HK-2 (cell line): ENCODE measurements at regions not wholly inside any gene's neighbourhood (a gene's known extent, or its start where the extent isn't known, plus 50 kb on each side); places are given as distances from the start of the nearest gene placed in this dataset.

Experiments used
- DNase-seq: peaks from one replicate; pipeline ENCODE4 v3.0.0-alpha.2; 2018; ENCODE audit not compliant: unreplicated experiment

GRCh38 chr12:92554158-92555073 lies 148.4 kb upstream of the PLEKHG7 start:
- DNase-seq, result no peak

DNA sequence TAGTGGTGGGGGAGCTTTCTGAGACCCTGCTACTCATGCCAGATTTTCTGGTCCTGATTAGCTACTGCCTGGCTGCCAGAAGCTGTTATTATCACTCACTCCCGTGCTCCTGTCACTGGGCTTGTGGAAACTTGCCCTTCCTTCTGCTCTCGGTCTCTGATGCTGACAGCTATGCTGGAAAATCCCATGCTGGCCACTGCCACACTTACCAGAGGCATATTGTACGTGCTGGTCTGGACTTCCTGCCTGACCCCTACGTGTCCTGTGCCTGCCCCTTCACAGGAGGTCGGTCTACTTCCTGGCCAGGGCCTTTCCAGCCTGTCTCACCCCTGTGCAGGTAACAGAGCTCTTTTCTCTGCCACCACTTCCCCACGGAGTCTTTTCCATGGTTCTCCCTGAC lies 149.4 kb upstream of the PLEKHG7 start:
- peak; percentile 27 for DNase-seq

DNA sequence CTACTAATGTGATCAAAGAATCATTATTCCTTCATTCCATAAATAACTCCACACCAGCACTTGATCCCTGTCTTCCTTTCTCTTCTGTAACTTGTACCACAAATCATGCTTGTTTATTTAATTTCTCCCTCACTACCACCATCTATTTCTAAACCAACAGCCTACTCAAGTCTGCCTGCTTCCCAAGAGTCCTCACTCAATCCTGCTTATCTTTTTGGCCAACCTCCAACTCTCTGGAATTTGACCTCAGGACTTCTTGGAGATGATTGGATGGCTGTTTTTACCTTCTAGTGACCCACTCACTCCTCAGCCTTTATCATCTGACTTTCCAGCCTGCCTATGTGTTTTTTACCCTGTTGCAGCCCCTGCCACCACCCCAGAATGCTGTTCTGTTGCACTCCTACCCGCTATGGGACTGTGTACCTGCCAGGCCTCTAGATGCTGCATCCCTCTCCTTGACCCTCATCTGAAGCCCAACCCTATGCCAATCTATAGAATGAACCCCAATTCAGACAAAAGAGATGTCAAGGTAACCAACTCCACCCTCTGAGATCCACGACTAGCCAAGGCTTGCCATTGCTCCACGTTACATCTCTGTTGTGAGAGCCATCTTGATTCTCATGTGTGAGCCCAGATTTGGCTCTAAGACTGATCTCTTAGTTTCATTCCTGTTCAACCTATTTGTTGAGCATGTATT lies 150.2 kb upstream of the PLEKHG7 start:
- DNase-seq, result no peak

- peak; percentile 69 for DNase-seq
These were observed 150.9 kb upstream of the PLEKHG7 start for GRCh38 chr12:92551853-92552397.

GRCh38 chr12:92551210-92551609 lies 151.6 kb upstream of the PLEKHG7 start:
- DNase-seq, result no peak

- DNase-seq, result no peak
These were observed 152.1 kb upstream of the PLEKHG7 start for GRCh38 chr12:92550661-92551060.

GRCh38 chr12:92550254-92550653 lies 152.5 kb upstream of the PLEKHG7 start:
- DNase-seq, result no peak

DNA sequence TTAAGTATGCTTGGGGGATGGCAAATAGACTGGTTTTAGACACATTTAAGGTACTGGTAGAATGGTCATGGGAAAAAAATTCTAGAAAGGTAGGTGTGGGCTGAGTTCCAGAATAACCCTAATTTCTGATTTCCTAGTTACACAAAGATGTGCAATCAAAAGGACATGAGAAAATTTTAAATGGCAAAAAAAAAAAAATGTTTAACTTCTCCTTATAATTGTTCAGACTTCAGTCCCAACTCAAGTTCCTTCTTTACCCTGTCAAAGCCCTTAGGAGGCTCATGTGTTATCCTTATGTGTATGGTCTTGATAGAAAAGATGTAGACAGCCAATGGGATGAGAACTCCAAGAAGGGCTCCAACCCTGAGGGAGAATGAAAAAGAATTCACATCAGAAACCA lies 153.3 kb upstream of the PLEKHG7 start:
- no peak for DNase-seq

- no peak for DNase-seq
These were observed 154.9 kb upstream of the PLEKHG7 start for GRCh38 chr12:92547906-92548305.

GRCh38 chr12:92547420-92547819 lies 155.4 kb upstream of the PLEKHG7 start:
- DNase-seq, result no peak

GRCh38 chr12:92546635-92547348 lies 156.0 kb upstream of the PLEKHG7 start:
- no peak for DNase-seq

DNA sequence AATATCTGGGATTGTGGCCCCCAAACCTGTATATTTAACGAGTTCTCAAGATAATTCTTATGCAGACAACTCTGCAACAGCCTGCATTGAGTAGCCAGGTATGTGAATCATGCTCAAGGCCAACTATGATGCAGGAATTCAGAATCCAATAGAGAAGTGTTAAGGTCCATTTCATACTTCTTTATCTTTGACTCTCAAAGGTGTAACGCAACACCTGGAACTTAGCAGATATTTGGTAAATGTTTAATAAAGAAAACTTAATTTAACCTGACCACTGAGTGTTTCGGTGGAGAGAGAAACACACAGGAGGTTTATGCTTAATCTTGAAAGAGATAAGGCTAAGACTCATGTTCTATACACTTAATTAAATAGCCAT lies 156.5 kb upstream of the PLEKHG7 start:
- DNase-seq, result no peak

- no peak for DNase-seq
These were observed 158.5 kb upstream of the PLEKHG7 start for GRCh38 chr12:92544322-92544721.

- no peak for DNase-seq
These were observed 158.9 kb upstream of the PLEKHG7 start for GRCh38 chr12:92543840-92544239.

DNA sequence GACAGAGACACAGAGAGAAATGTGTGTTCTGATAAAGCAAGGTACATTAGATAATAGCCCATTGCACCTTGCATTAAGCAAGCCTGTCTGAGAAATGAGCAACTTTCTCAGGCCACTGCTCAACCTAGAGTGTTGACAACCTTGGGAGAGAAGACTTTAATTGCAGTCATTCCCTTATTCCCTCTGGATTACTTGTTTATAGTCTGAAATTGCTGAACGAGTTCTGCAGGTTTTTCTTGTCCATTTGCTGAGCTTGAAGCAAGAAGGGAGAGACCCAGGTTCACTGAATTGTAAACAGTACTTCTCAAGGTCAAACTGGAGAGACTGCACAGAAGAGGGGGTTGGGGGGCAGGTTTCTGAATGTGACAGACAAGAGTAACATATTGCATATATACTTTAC lies 159.4 kb upstream of the PLEKHG7 start:
- DNase-seq, result no peak

- DNase-seq, result no peak
These were observed 161.1 kb upstream of the PLEKHG7 start for GRCh38 chr12:92541731-92542130.

GRCh38 chr12:92540782-92541423 lies 161.9 kb upstream of the PLEKHG7 start:
- no peak for DNase-seq

DNA sequence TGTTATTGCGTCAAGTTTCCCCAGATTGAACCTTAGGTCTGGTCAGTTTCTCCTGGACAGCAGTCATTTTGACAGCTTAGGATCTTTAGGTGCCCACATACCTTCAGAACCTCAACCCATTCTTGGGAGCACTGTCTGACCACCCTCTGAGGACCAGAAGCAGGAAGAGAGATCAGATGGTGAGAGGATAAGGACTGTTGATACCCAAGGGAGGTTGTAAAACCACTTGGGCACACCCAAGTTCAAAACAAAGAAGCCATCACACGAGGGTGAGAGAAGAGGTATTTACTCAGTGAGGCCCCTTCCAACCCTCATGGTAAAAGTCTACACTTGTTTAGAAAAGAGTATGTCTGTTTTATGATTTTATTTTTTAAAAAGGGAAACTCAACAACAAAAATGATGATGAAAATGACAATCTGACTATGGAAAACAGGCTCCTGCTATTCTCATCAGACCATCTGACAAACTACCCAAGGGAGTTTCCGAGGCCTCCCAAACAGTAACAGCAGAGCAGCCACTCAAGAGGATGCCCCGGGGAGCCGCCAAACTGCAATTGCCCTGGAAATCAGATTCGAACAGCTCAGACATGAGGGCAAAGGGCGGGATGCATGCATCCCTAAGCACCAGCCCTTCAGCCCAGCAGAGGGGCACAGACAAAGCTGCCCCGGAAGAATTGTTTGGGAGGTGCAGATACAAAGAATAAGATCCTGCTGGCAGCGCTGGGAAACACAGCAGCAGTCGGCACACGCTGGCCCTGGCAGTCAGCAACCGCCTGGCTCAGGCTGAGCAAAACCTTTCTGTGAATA lies 162.6 kb upstream of the PLEKHG7 start:
- DNase-seq, result no peak

- no peak for DNase-seq
These were observed 163.6 kb upstream of the PLEKHG7 start for GRCh38 chr12:92539110-92539749.

GRCh38 chr12:92537290-92537960 lies 165.4 kb upstream of the PLEKHG7 start:
- DNase-seq, result no peak
